NT2/D1 (cell line): ENCODE measurements at regions not wholly inside any gene's neighbourhood (a gene's known extent, or its start where the extent isn't known, plus 50 kb on each side); places are given as distances from the start of the nearest gene placed in this dataset.

Experiments
- SUZ12 ChIP-seq: IDR thresholded peaks from 2 replicates; pipeline ENCODE4 v1.6.1; 2011; ENCODE audit not compliant: insufficient read length, insufficient read depth; ENCODE audit errors: extremely low read depth
- YY1 ChIP-seq: IDR thresholded peaks from 2 replicates; pipeline ENCODE4 v1.6.1; 2011; ENCODE audit not compliant: insufficient read length, insufficient read depth

GRCh38 chr1:14253676-14254075, 344.8 kb upstream of the KAZN start:
- no peak for TF ChIP-seq SUZ12
- no peak for TF ChIP-seq YY1
